HEK293 (cell line): ENCODE measurements at regions not wholly inside any gene's neighbourhood (a gene's known extent, or its start where the extent isn't known, plus 50 kb on each side); places are given as distances from the start of the nearest gene placed in this dataset.

ENCODE experiments used
- CTCF ChIA-PET: fragments of 350-600 bp; formaldehyde crosslinking; extraction: SDS; loops from one replicate; lab custom pipeline; 2021; ENCODE audit warnings: antibody characterized with exemption; lab: Yijun Ruan, JAX
- POLR2A ChIA-PET: fragments of 300-600 bp; formaldehyde crosslinking; extraction: SDS; loops from one replicate; lab custom pipeline; 2020; ENCODE audit warnings: antibody characterized with exemption, inconsistent platforms; lab: Yijun Ruan, JAX
- H3K27ac ChIP-seq: fragments of 200-500 bp; sonication (Bioruptor generic); 2 replicates; pipeline ENCODE4 v1.5.1; 2014; ENCODE audit warnings: low read depth, low read length, control low read depth, inconsistent platforms; ENCODE audit errors: extremely low read depth
- H3K36me3 ChIP-seq, 2 experiments: fragments of 200-500 bp in 1 of 2; sonication (Bioruptor generic) in 1 of 2; 1 replicate in 1 of 2; 2 replicates in 1 of 2; pipeline ENCODE4 v1.5.1; 2014 to 2017; ENCODE audit warnings: inconsistent platforms in 2 of 2, low read length in 2 of 2; ENCODE audit not compliant: control insufficient read depth in 2 of 2, insufficient read depth in 1 of 2
- H3K4me1 ChIP-seq: fragments of 200-500 bp; sonication (Bioruptor generic); 2 replicates; pipeline ENCODE4 v1.5.1; 2014; ENCODE audit warnings: mild to moderate bottlenecking, low read length, inconsistent platforms; ENCODE audit not compliant: control insufficient read depth, insufficient read depth
- H3K4me3 ChIP-seq: 2 replicates; pipeline ENCODE4 v1.5.1; 2011; ENCODE audit warnings: low read depth, mild to moderate bottlenecking, control low read depth, low read length, moderate library complexity
- H3K9me3 ChIP-seq: fragments of 200-500 bp; sonication (Bioruptor generic); 2 replicates; pipeline ENCODE4 v1.5.1; 2014; ENCODE audit warnings: low read depth, low read length, inconsistent platforms; ENCODE audit not compliant: control insufficient read depth, insufficient read depth
- ATF2 ChIP-seq: fragments of 450-650 bp; formaldehyde crosslinking; IDR thresholded peaks from 2 replicates; pipeline ENCODE4 v1.5.1; 2016; ENCODE audit warnings: missing biosample characterization, missing genetic modification characterization, low read depth
- FEZF1 ChIP-seq: fragments of 450-650 bp; formaldehyde crosslinking; IDR thresholded peaks from 2 replicates; pipeline ENCODE4 v1.5.1; 2016; ENCODE audit warnings: missing biosample characterization, missing genetic modification characterization
- GLI2 ChIP-seq: fragments of 450-650 bp; formaldehyde crosslinking; IDR thresholded peaks from 2 replicates; pipeline ENCODE4; 2017; ENCODE audit warnings: missing biosample characterization, missing genetic modification characterization, low read depth, borderline replicate concordance
- GLI4 ChIP-seq: fragments of 450-650 bp; formaldehyde crosslinking; IDR thresholded peaks from 2 replicates; pipeline ENCODE4 v1.5.1; 2016; ENCODE audit warnings: missing biosample characterization, missing genetic modification characterization
- HOXD13 ChIP-seq: sonication (generic); formaldehyde crosslinking; IDR thresholded peaks from 2 replicates; pipeline ENCODE4 v1.8.0; 2022; ENCODE audit warnings: missing genetic modification reagents, borderline replicate concordance
- IKZF3 ChIP-seq: fragments of 450-650 bp; IDR thresholded peaks from 2 replicates; pipeline ENCODE4 v1.5.0; 2018; ENCODE audit warnings: missing biosample characterization, mild to moderate bottlenecking, missing genetic modification characterization, moderate library complexity
- KLF1 ChIP-seq: fragments of 450-650 bp; formaldehyde crosslinking; IDR thresholded peaks from 2 replicates; pipeline ENCODE4 v1.5.1; 2016; ENCODE audit warnings: missing biosample characterization, missing genetic modification characterization
- KLF10 ChIP-seq: fragments of 450-650 bp; IDR thresholded peaks from 2 replicates; pipeline ENCODE4 v1.5.1; 2018; ENCODE audit warnings: missing biosample characterization, mild to moderate bottlenecking, missing genetic modification characterization
- OSR2 ChIP-seq: fragments of 450-650 bp; formaldehyde crosslinking; IDR thresholded peaks from 2 replicates; pipeline ENCODE4 v1.5.1; 2016; ENCODE audit warnings: missing biosample characterization, missing genetic modification characterization
- PRDM4 ChIP-seq: fragments of 450-650 bp; formaldehyde crosslinking; IDR thresholded peaks from 2 replicates; pipeline ENCODE4 v1.5.1; 2017; ENCODE audit warnings: missing biosample characterization, missing genetic modification characterization
- REST ChIP-seq: fragments of 450-650 bp; formaldehyde crosslinking; IDR thresholded peaks from 2 replicates; pipeline ENCODE4 v1.5.1; 2016; ENCODE audit warnings: missing biosample characterization, missing genetic modification characterization
- ZBTB20 ChIP-seq: fragments of 450-650 bp; formaldehyde crosslinking; IDR thresholded peaks from 2 replicates; pipeline ENCODE4 v1.5.1; 2016; ENCODE audit warnings: missing biosample characterization, missing genetic modification characterization
- ZBTB44 ChIP-seq: fragments of 450-650 bp; IDR thresholded peaks from 2 replicates; pipeline ENCODE4 v1.5.1; 2018; ENCODE audit warnings: missing biosample characterization, mild to moderate bottlenecking, missing genetic modification characterization
- ZNF121 ChIP-seq: fragments of 450-650 bp; formaldehyde crosslinking; IDR thresholded peaks from 2 replicates; pipeline ENCODE4 v1.5.1; 2016; ENCODE audit warnings: missing biosample characterization, missing genetic modification characterization
- ZNF148 ChIP-seq: fragments of 450-650 bp; formaldehyde crosslinking; IDR thresholded peaks from 2 replicates; pipeline ENCODE4 v1.5.0; 2017; ENCODE audit warnings: missing biosample characterization, missing genetic modification characterization, borderline replicate concordance
- ZNF174 ChIP-seq: fragments of 450-650 bp; formaldehyde crosslinking; IDR thresholded peaks from 2 replicates; pipeline ENCODE4 v1.5.0; 2017; ENCODE audit warnings: missing biosample characterization, mild to moderate bottlenecking, missing genetic modification characterization
- ZNF2 ChIP-seq: fragments of 450-650 bp; formaldehyde crosslinking; IDR thresholded peaks from 2 replicates; pipeline ENCODE4 v1.5.1; 2016; ENCODE audit warnings: missing biosample characterization, missing genetic modification characterization
- ZNF221 ChIP-seq: fragments of 450-650 bp; formaldehyde crosslinking; IDR thresholded peaks from 2 replicates; pipeline ENCODE4 v1.5.1; 2017; ENCODE audit warnings: missing biosample characterization, missing genetic modification characterization, borderline replicate concordance
- ZNF274 ChIP-seq, 2 experiments: fragments of 200-500 bp in 1 of 2; fragments of 450-650 bp in 1 of 2; sonication (Bioruptor generic) in 1 of 2; formaldehyde crosslinking in 1 of 2; IDR thresholded peaks; 2 replicates each; pipeline versions ENCODE4 v1.5.1 to v1.6.1; 2014 to 2016; ENCODE audit warnings: borderline replicate concordance in 1 of 2, inconsistent platforms in 1 of 2, low read length in 1 of 2, missing biosample characterization in 1 of 2, missing genetic modification characterization in 1 of 2
- ZNF391 ChIP-seq: fragments of 450-650 bp; formaldehyde crosslinking; IDR thresholded peaks from 2 replicates; pipeline ENCODE4 v1.5.1; 2016; ENCODE audit warnings: low read depth, missing biosample characterization, missing genetic modification characterization, borderline replicate concordance
- ZNF433 ChIP-seq: fragments of 450-650 bp; formaldehyde crosslinking; IDR thresholded peaks from 2 replicates; pipeline ENCODE4 v1.5.1; 2016; ENCODE audit warnings: missing biosample characterization, missing genetic modification characterization, low read depth
- ZNF521 ChIP-seq: fragments of 450-650 bp; formaldehyde crosslinking; IDR thresholded peaks from 2 replicates; pipeline ENCODE4 v1.5.1; 2017; ENCODE audit warnings: missing biosample characterization, mild to moderate bottlenecking, missing genetic modification characterization
- ZNF701 ChIP-seq: fragments of 450-650 bp; formaldehyde crosslinking; IDR thresholded peaks from 2 replicates; pipeline ENCODE4 v1.5.1; 2016; ENCODE audit warnings: missing biosample characterization, missing genetic modification characterization
- ZNF785 ChIP-seq: fragments of 450-650 bp; formaldehyde crosslinking; IDR thresholded peaks from 2 replicates; pipeline ENCODE4 v1.5.1; 2016; ENCODE audit warnings: missing biosample characterization, missing genetic modification characterization

- Histone ChIP-seq H3K9me3 (0 out of 2 replicates have a peak, but pooled peaks cover 4% of the 10 kb centered on the region), H3K27ac (no peak overlapping the region), H3K36me3 (no peaks in the 10 kb centered on the region), H3K4me1 (no peaks in the 10 kb centered on the region), H3K4me3 (no peak overlapping the region)
- TF ChIP-seq KLF1 (no peak), ZNF701 (tag by site-specific recombination) (no peak), GLI2 (tag by site-specific recombination) (no peak), ZNF121 (tag by site-specific recombination) (no peak), ZNF148 (tag by site-specific recombination) (no peak), KLF10 (no peak), ZNF2 (no peak), ZNF521 (tag by site-specific recombination) (no peak), ZBTB44 (no peak), ZNF174 (tag by site-specific recombination) (no peak), ZNF391 (no peak), GLI4 (no peak), ZNF433 (tag by site-specific recombination) (no peak), REST (tag by site-specific recombination) (no peak), OSR2 (tag by site-specific recombination) (no peak), HOXD13 (CRISPR knock-in tag) (no peak)
- ChIA-PET CTCF (no interaction called here), POLR2A (no interaction called here)
Observed at GRCh38 chr15:101543431-101543830, 53.9 kb upstream of the PCSK6 start.

GRCh38 chr15:101543026-101543390 lies 53.5 kb upstream of the PCSK6 start:
- POLR2A ChIA-PET, result no interaction called here
- H3K27ac ChIP-seq, result no peak overlapping the region
- TF ChIP-seq IKZF3 (tag by site-specific recombination), result no peak
- no peak for TF ChIP-seq PRDM4 (tag by site-specific recombination)
- no peak for TF ChIP-seq ZNF785 (tag by site-specific recombination)
- TF ChIP-seq ZNF274 (IDR thresholded peaks at IDR 0.05; ENCODE audit: low read length), result no peak
- no peak for TF ChIP-seq ZNF274 (tag by site-specific recombination; IDR thresholded peaks at IDR 0.05; ENCODE audit: borderline replicate concordance)
- TF ChIP-seq ZNF221, result no peak
- TF ChIP-seq ZBTB20 (tag by site-specific recombination), result no peak
- no peak for TF ChIP-seq FEZF1 (tag by site-specific recombination)
- no peak for TF ChIP-seq ATF2
- TF ChIP-seq ZNF174 (tag by site-specific recombination), result no peak

More at GRCh38 chr15:101543026-101543390, 53.5 kb upstream of the PCSK6 start:
- no peak overlapping the region for H3K4me3 ChIP-seq
- CTCF ChIA-PET, result interaction anchor here (0.6 to 0.9 kb wide), 3 partner anchors 15 to 41 kb away, joined by 3 to 7 read pairs (median 4); no protein-coding TSS in a partner anchor
- 0 out of 2 replicates have a peak, but pooled peaks cover 4% of the 10 kb centered on the region for H3K9me3 ChIP-seq
- no peaks in the 10 kb centered on the region for H3K36me3 ChIP-seq
- no peaks in the 10 kb centered on the region for H3K4me1 ChIP-seq
